Common myeloid progenitor, CD34-positive (primary cell): ENCODE measurements at regions not wholly inside any gene's neighbourhood (a gene's known extent, or its start where the extent isn't known, plus 50 kb on each side); places are given as distances from the start of the nearest gene placed in this dataset.

ENCODE experiments used
- CTCF ChIA-PET: fragments of 350-600 bp; sonication (Branson Sonifier 250); formaldehyde crosslinking; loops from one replicate; lab custom pipeline; 2021; ENCODE audit warnings: antibody characterized with exemption; lab: Charles Lee
- POLR2A ChIA-PET: fragments of 350-600 bp; sonication (Branson Sonifier 250); formaldehyde crosslinking; loops from one replicate; lab custom pipeline; 2021; ENCODE audit warnings: antibody characterized with exemption; lab: Charles Lee
- DNase-seq, 3 donors: peaks; one replicate each; pipeline versions ENCODE4 v3.0.0 to v3.0.0-alpha.2; 2013
- H3K27ac ChIP-seq, 2 experiments: 1 replicate in 1 of 2; 2 replicates in 1 of 2; pipeline ENCODE4 v1.7.0; 2013; ENCODE audit warnings: inconsistent platforms in 2 of 2, low read length in 2 of 2, mild to moderate bottlenecking in 2 of 2, low read depth in 1 of 2, moderate library complexity in 1 of 2; ENCODE audit not compliant: severe bottlenecking in 2 of 2, insufficient read depth in 1 of 2, poor library complexity in 1 of 2
- H3K27me3 ChIP-seq, 5 experiments: replicated peaks in 2 of 5; 1 replicate in 3 of 5; 2 replicates in 2 of 5; pipeline versions ENCODE4 v1.6.1 to v1.7.0; 2013; ENCODE audit warnings: low read length in 4 of 5, mild to moderate bottlenecking in 2 of 5, moderate library complexity in 2 of 5, inconsistent platforms in 1 of 5; ENCODE audit not compliant: insufficient read depth in 5 of 5, control insufficient read depth in 4 of 5
- H3K36me3 ChIP-seq, 4 experiments: 1 replicate in 2 of 4; 2 replicates in 2 of 4; pipeline versions ENCODE4 v1.6.1 to v1.7.0; 2013; ENCODE audit warnings: low read length in 3 of 4, control low read depth in 1 of 4, mild to moderate bottlenecking in 1 of 4; ENCODE audit not compliant: control insufficient read depth in 4 of 4, insufficient read depth in 4 of 4
- H3K4me1 ChIP-seq, 4 experiments: 1 replicate in 3 of 4; 2 replicates in 1 of 4; pipeline versions ENCODE4 v1.6.1 to v1.7.1; 2013; ENCODE audit warnings: low read length in 3 of 4, mild to moderate bottlenecking in 3 of 4, control low read depth in 1 of 4, inconsistent platforms in 1 of 4, moderate library complexity in 1 of 4; ENCODE audit not compliant: control insufficient read depth in 4 of 4, insufficient read depth in 4 of 4; ENCODE audit errors: control extremely low read depth in 1 of 4
- H3K4me3 ChIP-seq, 7 experiments: 1 replicate in 4 of 7; 2 replicates in 3 of 7; pipeline versions ENCODE4 v1.5.1 to v1.7.0; 2013; ENCODE audit warnings: mild to moderate bottlenecking in 7 of 7, low read length in 6 of 7, moderate library complexity in 6 of 7, inconsistent platforms in 2 of 7, low read depth in 2 of 7, control low read depth in 1 of 7; ENCODE audit not compliant: insufficient read depth in 4 of 7, control insufficient read depth in 1 of 7; ENCODE audit errors: extremely low read depth in 1 of 7
- H3K9me3 ChIP-seq, 5 experiments: 1 replicate in 4 of 5; 2 replicates in 1 of 5; pipeline versions ENCODE4 v1.6.1 to v1.7.1; 2013; ENCODE audit warnings: low read length in 4 of 5, mild to moderate bottlenecking in 2 of 5, inconsistent platforms in 1 of 5, low read depth in 1 of 5, moderate library complexity in 1 of 5; ENCODE audit not compliant: control insufficient read depth in 4 of 5, insufficient read depth in 2 of 5; ENCODE audit errors: control extremely low read depth in 1 of 5
- WGBS: methylation state at CpG from one replicate; pipeline ENCODE4 v1.1.5; 2013; ENCODE audit not compliant: insufficient coverage; 5-methylcytosine and 5-hydroxymethylcytosine counted together

- Histone ChIP-seq H3K27ac (no peak overlapping the region), H3K4me3 (no peak overlapping the region), H3K36me3 (no peaks in the 10 kb centered on the region), H3K27me3 (no peaks in the 10 kb centered on the region), H3K9me3 (no peaks in the 10 kb centered on the region), H3K4me1 (no peaks in the 10 kb centered on the region)
- ChIA-PET CTCF (no interaction called here), POLR2A (no interaction called here)
- no peak for DNase-seq
- 100% methylated on average over 1 of the region's 1 CpG for WGBS
These were observed 759.2 kb downstream of the TLR4 start for GRCh38 chr9:118463419-118463818.

GRCh38 chr9:118473521-118473920, 769.3 kb downstream of the TLR4 start:
- CTCF ChIA-PET: no interaction called here
- WGBS: no CpG with 5 or more reads among the region's 1 CpG
- POLR2A ChIA-PET: no interaction called here

GRCh38 chr9:118478752-118479151, 774.5 kb downstream of the TLR4 start:
- WGBS: 88% methylated on average over 1 of the region's 1 CpG
- Histone ChIP-seq H3K27ac (no peak overlapping the region), H3K36me3 (no peaks in the 10 kb centered on the region), H3K4me1 (no peaks in the 10 kb centered on the region), H3K4me3 (no peak overlapping the region), H3K9me3 (no peaks in the 10 kb centered on the region), H3K27me3 (no peaks in the 10 kb centered on the region)
- ChIA-PET POLR2A (no interaction called here), CTCF (no interaction called here)
- no peak for DNase-seq

More at GRCh38 chr9:118473521-118473920, 769.3 kb downstream of the TLR4 start:
- Histone ChIP-seq H3K36me3 (no peaks in the 10 kb centered on the region), H3K9me3 (no peaks in the 10 kb centered on the region), H3K27ac (no peak overlapping the region), H3K4me3 (no peak overlapping the region), H3K4me1 (no peaks in the 10 kb centered on the region), H3K27me3 (no peaks in the 10 kb centered on the region)
- no peak for DNase-seq

- CTCF ChIA-PET: no interaction called here
- WGBS: no CpG with 5 or more reads among the region's 1 CpG
These were observed 778.1 kb downstream of the TLR4 start for GRCh38 chr9:118482306-118482705.

GRCh38 chr9:118483677-118484076, 779.5 kb downstream of the TLR4 start:
- no peak for DNase-seq
- H3K36me3 ChIP-seq: no peaks in the 10 kb centered on the region
- no peaks in the 10 kb centered on the region for H3K27me3 ChIP-seq
- WGBS: 67% methylated on average over 1 of the region's 2 CpGs
- H3K27ac ChIP-seq: no peak overlapping the region
- no peak overlapping the region for H3K4me3 ChIP-seq
- ChIA-PET CTCF (no interaction called here), POLR2A (no interaction called here)
- no peaks in the 10 kb centered on the region for H3K9me3 ChIP-seq
- no peaks in the 10 kb centered on the region for H3K4me1 ChIP-seq

More at GRCh38 chr9:118482306-118482705, 778.1 kb downstream of the TLR4 start:
- Histone ChIP-seq H3K36me3 (no peaks in the 10 kb centered on the region), H3K27me3 (no peaks in the 10 kb centered on the region), H3K27ac (no peak overlapping the region), H3K4me3 (no peak overlapping the region), H3K9me3 (no peaks in the 10 kb centered on the region), H3K4me1 (no peaks in the 10 kb centered on the region)
- DNase-seq: no peak
- POLR2A ChIA-PET: no interaction called here

GRCh38 chr9:118503236-118503635, 799.0 kb downstream of the TLR4 start:
- Histone ChIP-seq H3K4me3 (no peak overlapping the region), H3K4me1 (no peaks in the 10 kb centered on the region), H3K36me3 (no peaks in the 10 kb centered on the region), H3K27me3 (no peaks in the 10 kb centered on the region), H3K27ac (no peak overlapping the region), H3K9me3 (no peaks in the 10 kb centered on the region)
- WGBS: no CpG with 5 or more reads among the region's 1 CpG
- DNase-seq: no peak
- ChIA-PET CTCF (no interaction called here), POLR2A (no interaction called here)

- CTCF ChIA-PET: no interaction called here
- WGBS: no CpG with 5 or more reads among the region's 4 CpGs
These were observed 806.5 kb downstream of the TLR4 start for GRCh38 chr9:118510711-118511110.

More at GRCh38 chr9:118510711-118511110, 806.5 kb downstream of the TLR4 start:
- Histone ChIP-seq H3K4me3 (no peak overlapping the region), H3K9me3 (no peaks in the 10 kb centered on the region), H3K27me3 (no peaks in the 10 kb centered on the region), H3K4me1 (no peaks in the 10 kb centered on the region), H3K27ac (no peak overlapping the region), H3K36me3 (no peaks in the 10 kb centered on the region)
- POLR2A ChIA-PET: no interaction called here
- no peak for DNase-seq
